DOHH2 (cell line): ENCODE measurements at regions not wholly inside any gene's neighbourhood (a gene's known extent, or its start where the extent isn't known, plus 50 kb on each side); places are given as distances from the start of the nearest gene placed in this dataset.

Experiments
- EZH2phosphoT487 ChIP-seq: fragments of 200-600 bp; sonication (generic); IDR thresholded peaks from 2 replicates; pipeline ENCODE4 v1.6.1; 2017; ENCODE audit warnings: borderline replicate concordance, mild to moderate bottlenecking, antibody characterized with exemption, low read length, moderate library complexity, mixed read lengths
- TF ChIP-seq, protein P1 (sequence below): fragments of 200-600 bp; sonication (generic); IDR thresholded peaks from one replicate; pipeline ENCODE4 v1.5.1; 2014; ENCODE audit warnings: antibody characterized with exemption, mild to moderate bottlenecking, low read depth, low read length; ENCODE audit not compliant: poor library complexity, severe bottlenecking

DNA sequence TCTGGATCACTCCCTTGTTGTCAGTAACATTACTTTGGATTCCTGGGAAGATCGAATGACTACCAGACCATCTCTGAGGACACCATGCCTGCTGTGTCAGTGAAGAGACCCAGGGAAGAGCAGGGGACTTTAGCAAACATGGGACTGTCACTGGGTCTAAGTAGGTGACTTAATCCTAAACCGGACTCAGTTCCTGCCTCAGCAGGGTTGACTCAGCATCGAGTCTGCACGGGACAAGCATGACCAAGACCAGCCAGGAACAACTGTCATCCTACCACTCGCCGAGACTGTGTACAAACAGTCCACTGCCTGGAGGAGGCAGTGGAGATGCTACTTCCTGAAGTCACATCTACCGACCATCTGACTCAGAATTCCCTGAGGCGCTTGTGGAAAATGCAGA is 53.2 kb upstream of the RAB4A start:
- TF ChIP-seq, protein P1, sequence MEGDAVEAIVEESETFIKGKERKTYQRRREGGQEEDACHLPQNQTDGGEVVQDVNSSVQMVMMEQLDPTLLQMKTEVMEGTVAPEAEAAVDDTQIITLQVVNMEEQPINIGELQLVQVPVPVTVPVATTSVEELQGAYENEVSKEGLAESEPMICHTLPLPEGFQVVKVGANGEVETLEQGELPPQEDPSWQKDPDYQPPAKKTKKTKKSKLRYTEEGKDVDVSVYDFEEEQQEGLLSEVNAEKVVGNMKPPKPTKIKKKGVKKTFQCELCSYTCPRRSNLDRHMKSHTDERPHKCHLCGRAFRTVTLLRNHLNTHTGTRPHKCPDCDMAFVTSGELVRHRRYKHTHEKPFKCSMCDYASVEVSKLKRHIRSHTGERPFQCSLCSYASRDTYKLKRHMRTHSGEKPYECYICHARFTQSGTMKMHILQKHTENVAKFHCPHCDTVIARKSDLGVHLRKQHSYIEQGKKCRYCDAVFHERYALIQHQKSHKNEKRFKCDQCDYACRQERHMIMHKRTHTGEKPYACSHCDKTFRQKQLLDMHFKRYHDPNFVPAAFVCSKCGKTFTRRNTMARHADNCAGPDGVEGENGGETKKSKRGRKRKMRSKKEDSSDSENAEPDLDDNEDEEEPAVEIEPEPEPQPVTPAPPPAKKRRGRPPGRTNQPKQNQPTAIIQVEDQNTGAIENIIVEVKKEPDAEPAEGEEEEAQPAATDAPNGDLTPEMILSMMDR, result no peak
- TF ChIP-seq EZH2phosphoT487, result no peak
